Prostate gland (tissue), 2 donors: ENCODE measurements at regions not wholly inside any gene's neighbourhood (a gene's known extent, or its start where the extent isn't known, plus 50 kb on each side); places are given as distances from the start of the nearest gene placed in this dataset.

ENCODE experiments used
- POLR2A ChIP-seq: fragments of 450-650 bp; IDR thresholded peaks from one replicate; pipeline ENCODE4 v1.6.1; 2016; ENCODE audit warnings: antibody characterized with exemption, mild to moderate bottlenecking
- TF ChIP-seq, protein P1 (sequence below), 4 experiments: fragments of 200-600 bp in 2 of 4; fragments of 450-650 bp in 2 of 4; sonication (generic) in 2 of 4; IDR thresholded peaks; 1 replicate in 3 of 4; 2 replicates in 1 of 4; pipeline ENCODE4 v1.5.1; 2016 to 2019; ENCODE audit warnings: antibody characterized with exemption in 4 of 4, mild to moderate bottlenecking in 2 of 4, moderate library complexity in 2 of 4

DNA sequence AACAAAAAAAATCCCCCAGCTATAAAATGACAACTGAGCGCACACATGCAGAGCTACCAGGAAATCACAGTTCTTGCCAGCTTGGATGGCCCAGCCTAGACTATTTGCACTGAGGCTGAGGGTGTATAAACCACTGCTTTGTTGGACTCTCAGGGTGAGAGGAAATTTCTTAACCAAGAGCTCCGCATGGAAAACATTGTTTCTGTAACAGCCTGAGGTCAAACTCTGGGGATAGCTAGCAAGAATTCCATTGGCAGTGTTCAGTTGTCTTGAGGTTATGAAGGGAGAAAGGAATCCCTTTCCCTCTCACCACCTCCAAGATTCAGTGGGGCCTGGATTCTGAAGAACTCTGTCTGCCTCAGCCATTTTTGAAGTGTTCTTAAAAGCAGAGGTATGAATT is 360.0 kb downstream of the OSTF1 start:
- TF ChIP-seq, protein P1, sequence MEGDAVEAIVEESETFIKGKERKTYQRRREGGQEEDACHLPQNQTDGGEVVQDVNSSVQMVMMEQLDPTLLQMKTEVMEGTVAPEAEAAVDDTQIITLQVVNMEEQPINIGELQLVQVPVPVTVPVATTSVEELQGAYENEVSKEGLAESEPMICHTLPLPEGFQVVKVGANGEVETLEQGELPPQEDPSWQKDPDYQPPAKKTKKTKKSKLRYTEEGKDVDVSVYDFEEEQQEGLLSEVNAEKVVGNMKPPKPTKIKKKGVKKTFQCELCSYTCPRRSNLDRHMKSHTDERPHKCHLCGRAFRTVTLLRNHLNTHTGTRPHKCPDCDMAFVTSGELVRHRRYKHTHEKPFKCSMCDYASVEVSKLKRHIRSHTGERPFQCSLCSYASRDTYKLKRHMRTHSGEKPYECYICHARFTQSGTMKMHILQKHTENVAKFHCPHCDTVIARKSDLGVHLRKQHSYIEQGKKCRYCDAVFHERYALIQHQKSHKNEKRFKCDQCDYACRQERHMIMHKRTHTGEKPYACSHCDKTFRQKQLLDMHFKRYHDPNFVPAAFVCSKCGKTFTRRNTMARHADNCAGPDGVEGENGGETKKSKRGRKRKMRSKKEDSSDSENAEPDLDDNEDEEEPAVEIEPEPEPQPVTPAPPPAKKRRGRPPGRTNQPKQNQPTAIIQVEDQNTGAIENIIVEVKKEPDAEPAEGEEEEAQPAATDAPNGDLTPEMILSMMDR (IDR thresholded peaks at IDR 0.05): no peak
- no peak for TF ChIP-seq POLR2A
